ENCODE measurements at regions not wholly inside any gene's neighbourhood (a gene's known extent, or its start where the extent isn't known, plus 50 kb on each side); places are given as distances from the start of the nearest gene placed in this dataset.

- DNase-seq (ENCODE audit: low spot score) (no peak), ATAC-seq (ENCODE audit: insufficient number of reproducible peaks, low FRiP score, low read depth) (no peak)
- Histone ChIP-seq H3K9me3 (no peaks in the 10 kb centered on the region), H3K27ac (no peak overlapping the region), H3K27me3 (replicated peaks; ENCODE audit: insufficient read depth) (no peaks in the 10 kb centered on the region), H3K36me3 (no peaks in the 10 kb centered on the region), H3K4me3 (no peak overlapping the region), H3K4me1 (ENCODE audit: control insufficient read depth in 1 of 2, low read depth in 2 of 2) (no peaks in the 10 kb centered on the region)
- no peak for TF ChIP-seq CTCF (IDR thresholded peaks at IDR 0.05)
Observed at GRCh38 chr10:4733843-4734224, 92.2 kb upstream of the AKR1E2 start.

- Histone ChIP-seq H3K36me3 (no peaks in the 10 kb centered on the region), H3K27ac (no peak overlapping the region), H3K4me1 (ENCODE audit: control insufficient read depth in 1 of 2, low read depth in 2 of 2) (no peaks in the 10 kb centered on the region), H3K27me3 (replicated peaks; ENCODE audit: insufficient read depth) (no peaks in the 10 kb centered on the region), H3K4me3 (no peak overlapping the region), H3K9me3 (no peaks in the 10 kb centered on the region)
- TF ChIP-seq CTCF (IDR thresholded peaks at IDR 0.05): no peak
- no peak for ATAC-seq (ENCODE audit: insufficient number of reproducible peaks, low FRiP score, low read depth)
- DNase-seq (ENCODE audit: low spot score): no peak
Observed at GRCh38 chr10:4733150-4733842, 92.7 kb upstream of the AKR1E2 start.

GRCh38 chr10:4730998-4731397 lies 95.0 kb upstream of the AKR1E2 start:
- H3K27ac ChIP-seq: no peak overlapping the region

GRCh38 chr10:4725917-4726606 lies 99.9 kb upstream of the AKR1E2 start:
- H3K27ac ChIP-seq: peak overlapping the region in 1 of 2 donors; percentile 4
- H3K4me1 ChIP-seq (ENCODE audit: control insufficient read depth in 1 of 2, low read depth in 2 of 2): peaks cover 0 to 13% of the 10 kb centered on the region in 2 donors
- no peaks in the 10 kb centered on the region for H3K27me3 ChIP-seq (replicated peaks; ENCODE audit: insufficient read depth)
- H3K4me3 ChIP-seq: no peak overlapping the region
- ATAC-seq (ENCODE audit: insufficient number of reproducible peaks, low FRiP score, low read depth) (no peak), DNase-seq (ENCODE audit: low spot score) (no peak)
- no peaks in the 10 kb centered on the region for H3K9me3 ChIP-seq
- no peak for TF ChIP-seq CTCF (IDR thresholded peaks at IDR 0.05)
- no peaks in the 10 kb centered on the region for H3K36me3 ChIP-seq

More at GRCh38 chr10:4730998-4731397, 95.0 kb upstream of the AKR1E2 start:
- no peaks in the 10 kb centered on the region for H3K27me3 ChIP-seq (replicated peaks; ENCODE audit: insufficient read depth)
- no peak for TF ChIP-seq CTCF (IDR thresholded peaks at IDR 0.05)
- H3K4me3 ChIP-seq: no peak overlapping the region
- H3K9me3 ChIP-seq: no peaks in the 10 kb centered on the region
- no peaks in the 10 kb centered on the region for H3K36me3 ChIP-seq
- no peak for DNase-seq (ENCODE audit: low spot score)
- ATAC-seq (ENCODE audit: insufficient number of reproducible peaks, low FRiP score, low read depth): no peak
- H3K4me1 ChIP-seq (ENCODE audit: control insufficient read depth in 1 of 2, low read depth in 2 of 2): peaks cover 0 to 2% of the 10 kb centered on the region in 2 donors

GRCh38 chr10:4723860-4724259 lies 102.1 kb upstream of the AKR1E2 start:
- DNase-seq (ENCODE audit: low spot score): no peak
- Histone ChIP-seq H3K27me3 (replicated peaks; ENCODE audit: insufficient read depth) (no peaks in the 10 kb centered on the region), H3K36me3 (no peaks in the 10 kb centered on the region), H3K9me3 (no peaks in the 10 kb centered on the region), H3K4me1 (ENCODE audit: control insufficient read depth in 1 of 2, low read depth in 2 of 2) (peaks cover 0 to 13% of the 10 kb centered on the region in 2 donors), H3K4me3 (no peak overlapping the region), H3K27ac (no peak overlapping the region)
- no peak for TF ChIP-seq CTCF (IDR thresholded peaks at IDR 0.05)
- no peak for ATAC-seq (ENCODE audit: insufficient number of reproducible peaks, low FRiP score, low read depth)
